ENCODE measurements at regions not wholly inside any gene's neighbourhood (a gene's known extent, or its start where the extent isn't known, plus 50 kb on each side); places are given as distances from the start of the nearest gene placed in this dataset.

GRCh38 chr2:16275661-16276060 lies 335.3 kb downstream of the MYCN start:
- no peaks in the 10 kb centered on the region for H3K9me3 ChIP-seq (replicated peaks in 1 of 3)
- H3K27me3 ChIP-seq = no peaks in the 10 kb centered on the region
- no peak overlapping the region for H3K4me3 ChIP-seq
- H3K4me1 ChIP-seq (replicated peaks in 1 of 2) = no peaks in the 10 kb centered on the region
- no peaks in the 10 kb centered on the region for H3K36me3 ChIP-seq (replicated peaks in 1 of 2)
- WGBS, 4 donors = 68 to 86% (median 82%) methylated on average over 2 to 4 of the region's 4 CpGs
- no peak for DNase-seq
- no peak overlapping the region for H3K27ac ChIP-seq
- intact Hi-C loops (cut with DNase I) = no loop called here
- no peak for TF ChIP-seq CTCF (IDR thresholded peaks at IDR 0.05)
- no peak for TF ChIP-seq POLR2A (IDR thresholded peaks at IDR 0.05)

- no peak for TF ChIP-seq CTCF (IDR thresholded peaks at IDR 0.05)
- TF ChIP-seq POLR2A (IDR thresholded peaks at IDR 0.05) = no peak
- H3K27ac ChIP-seq = no peak overlapping the region
- no peaks in the 10 kb centered on the region for H3K9me3 ChIP-seq (replicated peaks in 1 of 3)
- no peaks in the 10 kb centered on the region for H3K36me3 ChIP-seq (replicated peaks in 1 of 2)
- H3K27me3 ChIP-seq = no peaks in the 10 kb centered on the region
- WGBS, 4 donors = 85 to 91% (median 87%) methylated on average over 4 of the region's 4 CpGs
- no peak for DNase-seq
- intact Hi-C loops (cut with DNase I) = no loop called here
- no peak overlapping the region for H3K4me3 ChIP-seq
- H3K4me1 ChIP-seq (replicated peaks in 1 of 2) = no peaks in the 10 kb centered on the region
These were observed 334.8 kb downstream of the MYCN start for GRCh38 chr2:16275131-16275530.

GRCh38 chr2:16273111-16273510 lies 332.8 kb downstream of the MYCN start:
- DNase-seq = no peak
- TF ChIP-seq CTCF (IDR thresholded peaks at IDR 0.05) = no peak
- TF ChIP-seq POLR2A (IDR thresholded peaks at IDR 0.05) = no peak
- no peaks in the 10 kb centered on the region for H3K27me3 ChIP-seq
- no peaks in the 10 kb centered on the region for H3K9me3 ChIP-seq (replicated peaks in 1 of 3)
- intact Hi-C loops (cut with DNase I) = no loop called here
- no peaks in the 10 kb centered on the region for H3K36me3 ChIP-seq (replicated peaks in 1 of 2)
- no peak overlapping the region for H3K4me3 ChIP-seq
- no peaks in the 10 kb centered on the region for H3K4me1 ChIP-seq (replicated peaks in 1 of 2)
- H3K27ac ChIP-seq = no peak overlapping the region

GRCh38 chr2:16272038-16272788 lies 331.9 kb downstream of the MYCN start:
- Histone ChIP-seq H3K27ac (no peak overlapping the region), H3K4me3 (no peak overlapping the region), H3K4me1 (replicated peaks in 1 of 2) (no peaks in the 10 kb centered on the region), H3K9me3 (replicated peaks in 1 of 3) (no peaks in the 10 kb centered on the region), H3K27me3 (no peaks in the 10 kb centered on the region), H3K36me3 (replicated peaks in 1 of 2) (no peaks in the 10 kb centered on the region)
- TF ChIP-seq POLR2A (IDR thresholded peaks at IDR 0.05) = no peak
- TF ChIP-seq CTCF (IDR thresholded peaks at IDR 0.05) = no peak
- intact Hi-C loops (cut with DNase I) = no loop called here
- no peak for DNase-seq
- 78 to 90% (median 82%) methylated on average over 10 of the region's 10 CpGs for WGBS, 4 donors
